ENCODE measurements at regions not wholly inside any gene's neighbourhood (a gene's known extent, or its start where the extent isn't known, plus 50 kb on each side); places are given as distances from the start of the nearest gene placed in this dataset.

DNA sequence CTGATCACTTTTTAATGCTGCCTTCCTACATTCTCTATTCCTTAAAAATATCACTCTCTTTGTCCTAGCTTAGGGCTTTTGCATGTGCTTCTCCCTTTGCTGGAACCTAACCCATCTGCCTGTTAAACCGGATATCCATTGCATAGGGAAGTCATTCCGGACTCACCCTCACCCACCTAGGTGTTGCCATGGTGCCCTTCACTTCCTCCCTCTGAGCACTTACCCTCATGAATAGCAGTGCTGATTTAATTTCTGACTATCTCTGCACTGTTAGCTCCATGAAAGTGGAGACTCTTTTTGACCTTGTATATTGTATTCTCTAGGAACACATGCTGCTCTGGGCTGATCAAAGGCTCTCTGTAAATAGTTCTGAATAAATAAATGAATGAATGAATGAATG, 401.9 kb downstream of the PCDH20 start:
- no peak for TF ChIP-seq PPARA (CRISPR knock-in tag; IDR thresholded peaks at IDR 0.05; ENCODE audit: borderline replicate concordance)
- TF ChIP-seq, protein P1, sequence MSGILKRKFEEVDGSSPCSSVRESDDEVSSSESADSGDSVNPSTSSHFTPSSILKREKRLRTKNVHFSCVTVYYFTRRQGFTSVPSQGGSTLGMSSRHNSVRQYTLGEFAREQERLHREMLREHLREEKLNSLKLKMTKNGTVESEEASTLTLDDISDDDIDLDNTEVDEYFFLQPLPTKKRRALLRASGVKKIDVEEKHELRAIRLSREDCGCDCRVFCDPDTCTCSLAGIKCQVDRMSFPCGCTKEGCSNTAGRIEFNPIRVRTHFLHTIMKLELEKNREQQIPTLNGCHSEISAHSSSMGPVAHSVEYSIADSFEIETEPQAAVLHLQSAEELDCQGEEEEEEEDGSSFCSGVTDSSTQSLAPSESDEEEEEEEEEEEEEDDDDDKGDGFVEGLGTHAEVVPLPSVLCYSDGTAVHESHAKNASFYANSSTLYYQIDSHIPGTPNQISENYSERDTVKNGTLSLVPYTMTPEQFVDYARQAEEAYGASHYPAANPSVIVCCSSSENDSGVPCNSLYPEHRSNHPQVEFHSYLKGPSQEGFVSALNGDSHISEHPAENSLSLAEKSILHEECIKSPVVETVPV (CRISPR knock-in tag; IDR thresholded peaks at IDR 0.05) = no peak
- TF ChIP-seq ZNF565 (CRISPR knock-in tag; conservative IDR thresholded peaks at IDR 0.05; ENCODE audit: low read depth) = no peak
- TF ChIP-seq, protein P2, sequence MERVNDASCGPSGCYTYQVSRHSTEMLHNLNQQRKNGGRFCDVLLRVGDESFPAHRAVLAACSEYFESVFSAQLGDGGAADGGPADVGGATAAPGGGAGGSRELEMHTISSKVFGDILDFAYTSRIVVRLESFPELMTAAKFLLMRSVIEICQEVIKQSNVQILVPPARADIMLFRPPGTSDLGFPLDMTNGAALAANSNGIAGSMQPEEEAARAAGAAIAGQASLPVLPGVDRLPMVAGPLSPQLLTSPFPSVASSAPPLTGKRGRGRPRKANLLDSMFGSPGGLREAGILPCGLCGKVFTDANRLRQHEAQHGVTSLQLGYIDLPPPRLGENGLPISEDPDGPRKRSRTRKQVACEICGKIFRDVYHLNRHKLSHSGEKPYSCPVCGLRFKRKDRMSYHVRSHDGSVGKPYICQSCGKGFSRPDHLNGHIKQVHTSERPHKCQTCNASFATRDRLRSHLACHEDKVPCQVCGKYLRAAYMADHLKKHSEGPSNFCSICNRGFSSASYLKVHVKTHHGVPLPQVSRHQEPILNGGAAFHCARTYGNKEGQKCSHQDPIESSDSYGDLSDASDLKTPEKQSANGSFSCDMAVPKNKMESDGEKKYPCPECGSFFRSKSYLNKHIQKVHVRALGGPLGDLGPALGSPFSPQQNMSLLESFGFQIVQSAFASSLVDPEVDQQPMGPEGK (CRISPR knock-in tag; IDR thresholded peaks at IDR 0.05; ENCODE audit: borderline replicate concordance) = no peak
- TF ChIP-seq RARB (CRISPR knock-in tag; IDR thresholded peaks at IDR 0.05) = no peak
- no peak for TF ChIP-seq ZFP30 (CRISPR knock-in tag; IDR thresholded peaks at IDR 0.05)
- TF ChIP-seq, protein P3, sequence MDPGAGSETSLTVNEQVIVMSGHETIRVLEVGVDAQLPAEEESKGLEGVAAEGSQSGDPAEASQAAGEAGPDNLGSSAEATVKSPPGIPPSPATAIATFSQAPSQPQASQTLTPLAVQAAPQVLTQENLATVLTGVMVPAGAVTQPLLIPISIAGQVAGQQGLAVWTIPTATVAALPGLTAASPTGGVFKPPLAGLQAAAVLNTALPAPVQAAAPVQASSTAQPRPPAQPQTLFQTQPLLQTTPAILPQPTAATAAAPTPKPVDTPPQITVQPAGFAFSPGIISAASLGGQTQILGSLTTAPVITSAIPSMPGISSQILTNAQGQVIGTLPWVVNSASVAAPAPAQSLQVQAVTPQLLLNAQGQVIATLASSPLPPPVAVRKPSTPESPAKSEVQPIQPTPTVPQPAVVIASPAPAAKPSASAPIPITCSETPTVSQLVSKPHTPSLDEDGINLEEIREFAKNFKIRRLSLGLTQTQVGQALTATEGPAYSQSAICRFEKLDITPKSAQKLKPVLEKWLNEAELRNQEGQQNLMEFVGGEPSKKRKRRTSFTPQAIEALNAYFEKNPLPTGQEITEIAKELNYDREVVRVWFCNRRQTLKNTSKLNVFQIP (CRISPR knock-in tag; IDR thresholded peaks at IDR 0.05; ENCODE audit: borderline replicate concordance, low read depth) = no peak
- TF ChIP-seq, protein P4, sequence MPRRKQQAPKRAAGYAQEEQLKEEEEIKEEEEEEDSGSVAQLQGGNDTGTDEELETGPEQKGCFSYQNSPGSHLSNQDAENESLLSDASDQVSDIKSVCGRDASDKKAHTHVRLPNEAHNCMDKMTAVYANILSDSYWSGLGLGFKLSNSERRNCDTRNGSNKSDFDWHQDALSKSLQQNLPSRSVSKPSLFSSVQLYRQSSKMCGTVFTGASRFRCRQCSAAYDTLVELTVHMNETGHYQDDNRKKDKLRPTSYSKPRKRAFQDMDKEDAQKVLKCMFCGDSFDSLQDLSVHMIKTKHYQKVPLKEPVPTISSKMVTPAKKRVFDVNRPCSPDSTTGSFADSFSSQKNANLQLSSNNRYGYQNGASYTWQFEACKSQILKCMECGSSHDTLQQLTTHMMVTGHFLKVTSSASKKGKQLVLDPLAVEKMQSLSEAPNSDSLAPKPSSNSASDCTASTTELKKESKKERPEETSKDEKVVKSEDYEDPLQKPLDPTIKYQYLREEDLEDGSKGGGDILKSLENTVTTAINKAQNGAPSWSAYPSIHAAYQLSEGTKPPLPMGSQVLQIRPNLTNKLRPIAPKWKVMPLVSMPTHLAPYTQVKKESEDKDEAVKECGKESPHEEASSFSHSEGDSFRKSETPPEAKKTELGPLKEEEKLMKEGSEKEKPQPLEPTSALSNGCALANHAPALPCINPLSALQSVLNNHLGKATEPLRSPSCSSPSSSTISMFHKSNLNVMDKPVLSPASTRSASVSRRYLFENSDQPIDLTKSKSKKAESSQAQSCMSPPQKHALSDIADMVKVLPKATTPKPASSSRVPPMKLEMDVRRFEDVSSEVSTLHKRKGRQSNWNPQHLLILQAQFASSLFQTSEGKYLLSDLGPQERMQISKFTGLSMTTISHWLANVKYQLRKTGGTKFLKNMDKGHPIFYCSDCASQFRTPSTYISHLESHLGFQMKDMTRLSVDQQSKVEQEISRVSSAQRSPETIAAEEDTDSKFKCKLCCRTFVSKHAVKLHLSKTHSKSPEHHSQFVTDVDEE (CRISPR knock-in tag; IDR thresholded peaks at IDR 0.05) = no peak
- TF ChIP-seq ESRRG (CRISPR knock-in tag; IDR thresholded peaks at IDR 0.05) = no peak
- TF ChIP-seq, protein P5, sequence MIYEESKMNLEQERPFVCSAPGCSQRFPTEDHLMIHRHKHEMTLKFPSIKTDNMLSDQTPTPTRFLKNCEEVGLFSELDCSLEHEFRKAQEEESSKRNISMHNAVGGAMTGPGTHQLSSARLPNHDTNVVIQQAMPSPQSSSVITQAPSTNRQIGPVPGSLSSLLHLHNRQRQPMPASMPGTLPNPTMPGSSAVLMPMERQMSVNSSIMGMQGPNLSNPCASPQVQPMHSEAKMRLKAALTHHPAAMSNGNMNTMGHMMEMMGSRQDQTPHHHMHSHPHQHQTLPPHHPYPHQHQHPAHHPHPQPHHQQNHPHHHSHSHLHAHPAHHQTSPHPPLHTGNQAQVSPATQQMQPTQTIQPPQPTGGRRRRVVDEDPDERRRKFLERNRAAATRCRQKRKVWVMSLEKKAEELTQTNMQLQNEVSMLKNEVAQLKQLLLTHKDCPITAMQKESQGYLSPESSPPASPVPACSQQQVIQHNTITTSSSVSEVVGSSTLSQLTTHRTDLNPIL (CRISPR knock-in tag; IDR thresholded peaks at IDR 0.05; ENCODE audit: low read depth) = no peak
- no peak for TF ChIP-seq TOX (CRISPR knock-in tag; IDR thresholded peaks at IDR 0.05; ENCODE audit: borderline replicate concordance)

Data from SK-N-SH treated with all-trans-retinoic acid at 6 μM for 48 hours (cell line).